Stimulated activated CD8-positive, alpha-beta memory T cell treated with anti-CD3 and anti-CD28 coated beads, Interleukin-2, amount 100 ng/mL, for 48 hours (primary cell): ENCODE measurements at regions not wholly inside any gene's neighbourhood (a gene's known extent, or its start where the extent isn't known, plus 50 kb on each side); places are given as distances from the start of the nearest gene placed in this dataset.

Source experiments
- DNase-seq, 2 donors: peaks; one replicate each; pipeline ENCODE4 v3.0.0-alpha.2; 2020; ENCODE audit warnings: low read depth in 2 of 2

GRCh38 chr10:121032460-121032859, 181.3 kb downstream of the WDR11 start:
- DNase-seq: no peak

GRCh38 chr10:121033366-121033765, 182.2 kb downstream of the WDR11 start:
- no peak for DNase-seq

GRCh38 chr10:121036431-121036830, 185.3 kb downstream of the WDR11 start:
- no peak for DNase-seq

- DNase-seq: no peak
Observed at GRCh38 chr10:121041499-121041898, 190.3 kb downstream of the WDR11 start.

- DNase-seq: no peak
Observed at GRCh38 chr10:121041906-121042305, 190.7 kb downstream of the WDR11 start.

- no peak for DNase-seq
Observed at GRCh38 chr10:121042342-121042741, 191.2 kb downstream of the WDR11 start.

- DNase-seq: no peak
Observed at GRCh38 chr10:121043124-121043849, 192.1 kb downstream of the WDR11 start.

- no peak for DNase-seq
Observed at GRCh38 chr10:121048749-121049148, 197.6 kb downstream of the WDR11 start.

- no peak for DNase-seq
Observed at GRCh38 chr10:121049489-121049888, 198.3 kb downstream of the WDR11 start.

GRCh38 chr10:121049923-121050322, 198.8 kb downstream of the WDR11 start:
- no peak for DNase-seq

GRCh38 chr10:121051171-121051570, 200.0 kb downstream of the WDR11 start:
- DNase-seq: no peak

GRCh38 chr10:121051696-121052279, 200.6 kb downstream of the WDR11 start:
- no peak for DNase-seq

GRCh38 chr10:121053151-121053550, 202.0 kb downstream of the WDR11 start:
- DNase-seq: no peak

- DNase-seq: no peak
Observed at GRCh38 chr10:121054874-121055273, 203.7 kb downstream of the WDR11 start.

GRCh38 chr10:121057269-121057668, 206.1 kb downstream of the WDR11 start:
- DNase-seq: no peak

GRCh38 chr10:121058082-121058481, 206.9 kb downstream of the WDR11 start:
- DNase-seq: no peak

- DNase-seq: no peak
Observed at GRCh38 chr10:121059351-121059750, 208.2 kb downstream of the WDR11 start.

GRCh38 chr10:121062115-121062514, 211.0 kb downstream of the WDR11 start:
- no peak for DNase-seq

- no peak for DNase-seq
Observed at GRCh38 chr10:121063744-121064143, 212.6 kb downstream of the WDR11 start.

- no peak for DNase-seq
Observed at GRCh38 chr10:121064491-121064890, 213.3 kb downstream of the WDR11 start.

- DNase-seq: no peak
Observed at GRCh38 chr10:121065330-121065729, 214.2 kb downstream of the WDR11 start.

- no peak for DNase-seq
Observed at GRCh38 chr10:121069061-121069850, 218.1 kb downstream of the WDR11 start.
